ENCODE measurements at regions not wholly inside any gene's neighbourhood (a gene's known extent, or its start where the extent isn't known, plus 50 kb on each side); places are given as distances from the start of the nearest gene placed in this dataset.
"Not testable (repeated sequence)": the region's sequence is repeated elsewhere in the genome, so short reads cannot be mapped to it uniquely, and the experiment has no call there.

GRCh38 chr13:75175575-75175974 is 306.4 kb downstream of the TBC1D4 start:
- no peak for DNase-seq

GRCh38 chr13:75175097-75175496 is 306.9 kb downstream of the TBC1D4 start:
- DNase-seq, result not testable (repeated sequence)

- DNase-seq, result no peak
These were observed 307.5 kb downstream of the TBC1D4 start for GRCh38 chr13:75174481-75174880.

- no peak for DNase-seq
These were observed 308.3 kb downstream of the TBC1D4 start for GRCh38 chr13:75173457-75174356.

GRCh38 chr13:75170311-75170710 is 311.7 kb downstream of the TBC1D4 start:
- DNase-seq, result no peak

GRCh38 chr13:75165543-75166230 is 316.3 kb downstream of the TBC1D4 start:
- DNase-seq, result no peak

- no peak for DNase-seq
These were observed 320.2 kb downstream of the TBC1D4 start for GRCh38 chr13:75161804-75162203.

- DNase-seq, result no peak
These were observed 321.0 kb downstream of the TBC1D4 start for GRCh38 chr13:75160984-75161383.

GRCh38 chr13:75154331-75154730 is 327.6 kb downstream of the TBC1D4 start:
- no peak for DNase-seq

GRCh38 chr13:75153834-75154233 is 328.1 kb downstream of the TBC1D4 start:
- no peak for DNase-seq

GRCh38 chr13:75153386-75153785 is 328.6 kb downstream of the TBC1D4 start:
- DNase-seq, result no peak

GRCh38 chr13:75151081-75151643 is 330.8 kb downstream of the TBC1D4 start:
- DNase-seq, result no peak

- no peak for DNase-seq
These were observed 332.2 kb downstream of the TBC1D4 start for GRCh38 chr13:75149776-75150175.

GRCh38 chr13:75147946-75148345 is 334.0 kb downstream of the TBC1D4 start:
- DNase-seq, result no peak

- no peak for DNase-seq
These were observed 335.5 kb downstream of the TBC1D4 start for GRCh38 chr13:75146436-75146835.

- DNase-seq, result no peak
These were observed 336.0 kb downstream of the TBC1D4 start for GRCh38 chr13:75145927-75146326.

GRCh38 chr13:75139291-75139690 is 342.7 kb downstream of the TBC1D4 start:
- DNase-seq, result no peak

GRCh38 chr13:75137911-75138571 is 343.9 kb downstream of the TBC1D4 start:
- DNase-seq, result no peak

GRCh38 chr13:75136151-75136550 is 345.8 kb downstream of the TBC1D4 start:
- DNase-seq, result no peak

- no peak for DNase-seq
These were observed 346.6 kb downstream of the TBC1D4 start for GRCh38 chr13:75135325-75135825.

GRCh38 chr13:75132701-75133695 is 349.0 kb downstream of the TBC1D4 start:
- no peak for DNase-seq

- DNase-seq, result no peak
These were observed 352.6 kb downstream of the TBC1D4 start for GRCh38 chr13:75129331-75129730.
